H1 (cell line): ENCODE measurements at regions not wholly inside any gene's neighbourhood (a gene's known extent, or its start where the extent isn't known, plus 50 kb on each side); places are given as distances from the start of the nearest gene placed in this dataset.

Experiments
- CTCF ChIA-PET: fragments of 300-600 bp; sonication (Branson Sonifier 250); formaldehyde crosslinking; loops from one replicate; lab custom pipeline; 2021; ENCODE audit not compliant: partially characterized antibody; lab: Charles Lee
- POLR2A ChIA-PET: fragments of 300-600 bp; sonication (Branson Sonifier 250); formaldehyde crosslinking; loops from one replicate; lab custom pipeline; 2021; ENCODE audit warnings: inconsistent platforms; ENCODE audit not compliant: partially characterized antibody; lab: Charles Lee
- DNase-seq, 2 experiments: peaks; one replicate each; pipeline versions ENCODE4 v3.0.0 to v3.0.0-alpha.2; 2010 to 2022; ENCODE audit warnings: low spot score in 2 of 2, low read depth in 1 of 2, mixed read lengths in 1 of 2
- FAIRE-seq: peaks from 2 replicates; lab custom pipeline; 2011; peaks lifted over from hg19 to GRCh38; lab: Jason Lieb, UNC
- H2AFZ ChIP-seq: 2 replicates; pipeline ENCODE4 v1.8.1; 2012; ENCODE audit warnings: low read length, inconsistent platforms
- H2AK5ac ChIP-seq: 2 replicates; pipeline ENCODE4 v1.6.1; 2013; ENCODE audit warnings: low read depth, low read length
- H2BK120ac ChIP-seq: replicated peaks from 2 replicates; pipeline ENCODE3; 2013; ENCODE audit warnings: low read depth, low read length, inconsistent platforms
- H2BK12ac ChIP-seq: 2 replicates; pipeline ENCODE4 v1.6.1; 2013; ENCODE audit warnings: low read depth, low read length
- H2BK15ac ChIP-seq: 2 replicates; pipeline ENCODE4 v1.6.1; 2013; ENCODE audit warnings: low read length
- H2BK20ac ChIP-seq: 2 replicates; pipeline ENCODE4 v1.6.1; 2013; ENCODE audit warnings: low read length
- H2BK5ac ChIP-seq: 2 replicates; pipeline ENCODE4 v1.6.1; 2013; ENCODE audit warnings: low read depth, low read length
- H3K14ac ChIP-seq: 2 replicates; pipeline ENCODE4 v1.6.1; 2013; ENCODE audit warnings: inconsistent platforms; ENCODE audit not compliant: insufficient read length
- H3K18ac ChIP-seq: 2 replicates; pipeline ENCODE4 v1.6.1; 2013; ENCODE audit warnings: low read length; ENCODE audit errors: extremely low read depth
- H3K23ac ChIP-seq: 2 replicates; pipeline ENCODE4 v1.6.1; 2013; ENCODE audit warnings: inconsistent platforms; ENCODE audit not compliant: insufficient read length
- H3K23me2 ChIP-seq: 2 replicates; pipeline ENCODE4 v1.6.1; 2013; ENCODE audit warnings: low read depth, low read length
- H3K27ac ChIP-seq: 2 replicates; pipeline ENCODE4 v1.6.1; 2011; ENCODE audit warnings: low read depth, low read length, inconsistent platforms
- H3K27me3 ChIP-seq, 4 experiments: replicated peaks in 1 of 4; 1 replicate in 1 of 4; 2 replicates in 3 of 4; pipeline versions ENCODE4 v1.6.1 to v1.8.1; 2011 to 2013; ENCODE audit warnings: low read length in 3 of 4, mild to moderate bottlenecking in 3 of 4, inconsistent platforms in 2 of 4, mixed read lengths in 2 of 4, moderate library complexity in 1 of 4; ENCODE audit not compliant: control insufficient read depth in 3 of 4, insufficient read depth in 3 of 4; ENCODE audit errors: extremely low read depth in 1 of 4
- H3K36me3 ChIP-seq, 4 experiments: 2 replicates each; pipeline versions ENCODE4 v1.6.1 to v1.8.1; 2011 to 2013; ENCODE audit warnings: mild to moderate bottlenecking in 4 of 4, low read length in 3 of 4, moderate library complexity in 2 of 4, control low read depth in 1 of 4, inconsistent platforms in 1 of 4; ENCODE audit not compliant: insufficient read depth in 4 of 4, control insufficient read depth in 2 of 4
- H3K4ac ChIP-seq: replicated peaks from 2 replicates; pipeline ENCODE3; 2013; ENCODE audit warnings: low read length, low read depth, mixed read lengths, inconsistent platforms; ENCODE audit not compliant: insufficient read length
- H3K4me1 ChIP-seq, 4 experiments: replicated peaks in 1 of 4; 1 replicate in 1 of 4; 2 replicates in 3 of 4; pipeline versions ENCODE4 v1.6.1 to v1.8.1; 2011 to 2013; ENCODE audit warnings: low read length in 3 of 4, inconsistent platforms in 2 of 4, mixed read lengths in 1 of 4; ENCODE audit not compliant: insufficient read depth in 4 of 4, control insufficient read depth in 3 of 4
- H3K4me2 ChIP-seq, 2 experiments: 2 replicates each; pipeline versions ENCODE4 v1.6.1 to v1.8.1; 2011 to 2013; ENCODE audit warnings: low read depth in 2 of 2, low read length in 2 of 2, control low read depth in 1 of 2, inconsistent platforms in 1 of 2, mild to moderate bottlenecking in 1 of 2; ENCODE audit not compliant: insufficient read depth in 1 of 2
- H3K4me3 ChIP-seq, 4 experiments: fragments of 200-600, 300-600 bp in 1 of 4; sonication (generic), shearing (Covaris generic), sonication (Bioruptor Twin) in 1 of 4; 2 replicates each; pipeline versions ENCODE4 v1.5.1 to v1.8.1; 2011 to 2016; ENCODE audit warnings: low read length in 4 of 4, low read depth in 3 of 4, control low read depth in 2 of 4, inconsistent platforms in 2 of 4, mild to moderate bottlenecking in 2 of 4, mixed read lengths in 1 of 4, moderate library complexity in 1 of 4; ENCODE audit not compliant: insufficient read depth in 2 of 4; ENCODE audit errors: extremely low read depth in 1 of 4
- H3K56ac ChIP-seq: replicated peaks from 2 replicates; pipeline ENCODE3; 2013; ENCODE audit warnings: low read depth, mild to moderate bottlenecking, mixed read lengths, low read length, inconsistent platforms; ENCODE audit not compliant: insufficient read length
- H3K79me1 ChIP-seq: 2 replicates; pipeline ENCODE4 v1.6.1; 2013; ENCODE audit warnings: low read depth, low read length, control low read depth
- H3K79me2 ChIP-seq, 2 experiments: 2 replicates each; pipeline versions ENCODE4 v1.6.1 to v1.8.1; 2012 to 2013; ENCODE audit warnings: low read length in 2 of 2, mild to moderate bottlenecking in 2 of 2, inconsistent platforms in 1 of 2; ENCODE audit not compliant: insufficient read depth in 2 of 2, control insufficient read depth in 1 of 2
- H3K9ac ChIP-seq, 4 experiments: replicated peaks in 1 of 4; 1 replicate in 1 of 4; 2 replicates in 3 of 4; pipeline versions ENCODE4 v1.6.1 to v1.8.1; 2011 to 2013; ENCODE audit warnings: low read depth in 3 of 4, low read length in 3 of 4, control low read depth in 2 of 4, mild to moderate bottlenecking in 2 of 4, moderate library complexity in 2 of 4, inconsistent platforms in 1 of 4; ENCODE audit errors: extremely low read depth in 1 of 4
- H3K9me3 ChIP-seq, 2 experiments: 2 replicates each; pipeline versions ENCODE4 v1.6.1 to v1.8.1; 2012 to 2013; ENCODE audit warnings: mild to moderate bottlenecking in 2 of 2, moderate library complexity in 2 of 2, control low read depth in 1 of 2, inconsistent platforms in 1 of 2, low read depth in 1 of 2, low read length in 1 of 2, mixed read lengths in 1 of 2; ENCODE audit not compliant: insufficient read depth in 2 of 2
- H4K20me1 ChIP-seq, 2 experiments: replicated peaks in 1 of 2; 2 replicates each; pipeline versions ENCODE3 to v1.8.1; 2011 to 2013; ENCODE audit warnings: inconsistent platforms in 2 of 2, low read length in 2 of 2, mild to moderate bottlenecking in 1 of 2; ENCODE audit not compliant: insufficient read depth in 2 of 2, control insufficient read depth in 1 of 2
- H4K5ac ChIP-seq: 2 replicates; pipeline ENCODE4 v1.6.1; 2013; ENCODE audit warnings: low read length, low read depth, mixed read lengths, inconsistent platforms; ENCODE audit not compliant: insufficient read length
- H4K8ac ChIP-seq: 2 replicates; pipeline ENCODE4 v1.8.0; 2013; ENCODE audit warnings: mild to moderate bottlenecking, moderate library complexity, low read length, inconsistent platforms; ENCODE audit not compliant: insufficient read depth; ENCODE audit errors: extremely low read depth
- H4K91ac ChIP-seq: replicated peaks from 2 replicates; pipeline ENCODE3; 2013; ENCODE audit warnings: low read length, mixed read lengths, inconsistent platforms; ENCODE audit not compliant: insufficient read length
- BRCA1 ChIP-seq: IDR thresholded peaks from 2 replicates; pipeline ENCODE4 v1.6.1; 2012; ENCODE audit warnings: low read depth, low read length, improper control_type of control experiment
- CHD2 ChIP-seq: IDR thresholded peaks from 2 replicates; pipeline ENCODE4 v1.6.1; 2012; ENCODE audit warnings: low read length, improper control_type of control experiment
- CREB1 ChIP-seq: IDR thresholded peaks from 2 replicates; pipeline ENCODE4 v1.6.1; 2012; ENCODE audit warnings: inconsistent platforms
- E2F6 ChIP-seq: IDR thresholded peaks from 2 replicates; pipeline ENCODE4 v1.6.1; 2012; ENCODE audit warnings: inconsistent platforms
- EGR1 ChIP-seq: IDR thresholded peaks from 2 replicates; pipeline ENCODE4 v1.6.1; 2011; ENCODE audit warnings: low read depth, low read length, borderline replicate concordance
- EZH2 ChIP-seq: fragments of 200-600 bp; sonication (generic); IDR thresholded peaks from 2 replicates; pipeline ENCODE4 v1.7.1; 2012; ENCODE audit warnings: low read depth, mild to moderate bottlenecking, moderate library complexity, low read length, inconsistent platforms; ENCODE audit not compliant: severe bottlenecking
- GABPA ChIP-seq: IDR thresholded peaks from 2 replicates; pipeline ENCODE4 v1.6.1; 2011; ENCODE audit warnings: mild to moderate bottlenecking, low read length, moderate library complexity, borderline replicate concordance; ENCODE audit not compliant: insufficient read depth
- HDAC2 ChIP-seq, 2 experiments: fragments of 300-600 bp in 1 of 2; sonication (generic) in 1 of 2; IDR thresholded peaks; 2 replicates each; pipeline ENCODE4 v1.6.1; 2011 to 2012; ENCODE audit warnings: low read depth in 2 of 2, low read length in 2 of 2, mild to moderate bottlenecking in 2 of 2, moderate library complexity in 2 of 2, borderline replicate concordance in 1 of 2, inconsistent platforms in 1 of 2
- JUN ChIP-seq: IDR thresholded peaks from 2 replicates; pipeline ENCODE4 v1.6.1; 2011; ENCODE audit warnings: low read depth, mild to moderate bottlenecking, improper control_type of control experiment, low read length
- NANOG ChIP-seq: IDR thresholded peaks from 2 replicates; pipeline ENCODE4 v1.6.1; 2011; ENCODE audit warnings: low read length, low read depth, mild to moderate bottlenecking, inconsistent platforms; ENCODE audit not compliant: insufficient read depth, poor library complexity, severe bottlenecking
- PHF8 ChIP-seq: fragments of 200-600 bp; sonication (generic); conservative IDR thresholded peaks from 2 replicates; pipeline ENCODE4 v1.7.1; 2012; ENCODE audit warnings: low read depth, mild to moderate bottlenecking, inconsistent platforms, low read length, moderate library complexity
- POLR2A ChIP-seq, 2 experiments: IDR thresholded peaks; 1 replicate in 1 of 2; 2 replicates in 1 of 2; pipeline ENCODE4 v1.6.1; 2011; ENCODE audit warnings: low read depth in 2 of 2, low read length in 2 of 2, mild to moderate bottlenecking in 2 of 2; ENCODE audit errors: control extremely low read depth in 1 of 2
- RAD21 ChIP-seq, 2 experiments: IDR thresholded peaks in 1 of 2; conservative IDR thresholded peaks in 1 of 2; 2 replicates each; pipeline ENCODE4 v1.6.1; 2011; ENCODE audit warnings: low read depth in 2 of 2, low read length in 2 of 2, improper control_type of control experiment in 1 of 2, inconsistent platforms in 1 of 2, mild to moderate bottlenecking in 1 of 2, moderate library complexity in 1 of 2
- SP2 ChIP-seq: IDR thresholded peaks from 2 replicates; pipeline ENCODE4 v1.6.1; 2012; ENCODE audit warnings: mild to moderate bottlenecking, low read length, inconsistent platforms
- YY1 ChIP-seq: IDR thresholded peaks from 2 replicates; pipeline ENCODE4 v1.6.1; 2011; ENCODE audit warnings: low read depth, mild to moderate bottlenecking, low read length
- TF ChIP-seq, protein P1 (sequence below): IDR thresholded peaks from 2 replicates; pipeline ENCODE4 v1.6.1; 2012; ENCODE audit warnings: inconsistent platforms

GRCh38 chr6:167050903-167051302, 51.7 kb downstream of the CEP43 start:
- Histone ChIP-seq H3K23me2 (no peaks in the 10 kb centered on the region), H3K23ac (no peak overlapping the region), H2BK120ac (no peak overlapping the region), H2AFZ (no peak overlapping the region), H2BK15ac (no peak overlapping the region), H3K9me3 (no peaks in the 10 kb centered on the region), H3K9ac (no peak overlapping the region), H3K4me3 (no peak overlapping the region), H3K36me3 (no peaks in the 10 kb centered on the region), H4K91ac (no peak overlapping the region), H4K8ac (no peak overlapping the region), H4K20me1 (no peaks in the 10 kb centered on the region), H3K4me1 (no peaks in the 10 kb centered on the region), H3K27me3 (no peaks in the 10 kb centered on the region), H4K5ac (no peak overlapping the region), H3K14ac (no peak overlapping the region), H2BK12ac (no peak overlapping the region), H3K27ac (no peak overlapping the region), H3K4me2 (no peak overlapping the region), H2BK20ac (no peak overlapping the region), H3K79me1 (no peaks in the 10 kb centered on the region), H3K79me2 (no peaks in the 10 kb centered on the region), H2BK5ac (no peak overlapping the region), H2AK5ac (no peak overlapping the region), H3K4ac (no peak overlapping the region), H3K56ac (no peak overlapping the region), H3K18ac (no peak overlapping the region)
- DNase-seq (no peak), FAIRE-seq (no peak)
- POLR2A ChIA-PET: no interaction called here
- CTCF ChIA-PET: no interaction called here
- TF ChIP-seq JUN (no peak), PHF8 (no peak), SP2 (no peak), HDAC2 (IDR thresholded peaks at IDR 0.05; ENCODE audit: borderline replicate concordance in 1 of 2, low read depth in 2 of 2, low read length in 2 of 2) (no peak), RAD21 (IDR thresholded peaks at IDR 0.05 in 1 of 2, conservative IDR thresholded peaks at IDR 0.05 in 1 of 2; ENCODE audit: low read depth in 2 of 2, low read length in 2 of 2) (no peak), EZH2 (no peak), CHD2 (no peak), BRCA1 (no peak), GABPA (no peak), EGR1 (no peak), POLR2A (IDR thresholded peaks at IDR 0.05; ENCODE audit: control extremely low read depth in 1 of 2, low read depth in 2 of 2, low read length in 2 of 2) (no peak), NANOG (no peak), CREB1 (no peak), E2F6 (no peak), YY1 (no peak)
- TF ChIP-seq, protein P1, sequence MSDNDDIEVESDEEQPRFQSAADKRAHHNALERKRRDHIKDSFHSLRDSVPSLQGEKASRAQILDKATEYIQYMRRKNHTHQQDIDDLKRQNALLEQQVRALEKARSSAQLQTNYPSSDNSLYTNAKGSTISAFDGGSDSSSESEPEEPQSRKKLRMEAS: no peak
